Liver (tissue), 3 donors: ENCODE measurements at regions not wholly inside any gene's neighbourhood (a gene's known extent, or its start where the extent isn't known, plus 50 kb on each side); places are given as distances from the start of the nearest gene placed in this dataset.

Source experiments
- EGR1 ChIP-seq, 2 donors: IDR thresholded peaks; 2 replicates each; pipeline ENCODE4 v1.6.1; 2016 to 2018; ENCODE audit warnings: antibody characterized with exemption in 2 of 2, low read depth in 2 of 2
- JUND ChIP-seq, 2 donors: IDR thresholded peaks; 2 replicates each; pipeline ENCODE4 v1.6.1; 2016; ENCODE audit warnings: antibody characterized with exemption in 2 of 2
- RXRA ChIP-seq, 2 donors: IDR thresholded peaks; 2 replicates each; pipeline ENCODE4 v1.6.1; 2017 to 2018; ENCODE audit warnings: antibody characterized with exemption in 2 of 2, mild to moderate bottlenecking in 1 of 2
- SP1 ChIP-seq: IDR thresholded peaks from 2 replicates; pipeline ENCODE4 v1.6.1; 2018; ENCODE audit warnings: antibody characterized with exemption, mild to moderate bottlenecking
- TAF1 ChIP-seq: conservative IDR thresholded peaks from 2 replicates; pipeline ENCODE4 v1.6.1; 2016; ENCODE audit warnings: antibody characterized with exemption, mild to moderate bottlenecking
- YY1 ChIP-seq: IDR thresholded peaks from 2 replicates; pipeline ENCODE4 v1.6.1; 2016; ENCODE audit warnings: antibody characterized with exemption, mild to moderate bottlenecking
- ZBTB33 ChIP-seq: IDR thresholded peaks from 2 replicates; pipeline ENCODE4 v1.6.1; 2016; ENCODE audit warnings: antibody characterized with exemption
- TF ChIP-seq, protein P1 (sequence below): fragments of 150-350 bp; IDR thresholded peaks from 2 replicates; pipeline ENCODE4 v1.5.1; 2017; ENCODE audit warnings: improper control_type of control experiment, low read depth, low read length; ENCODE audit not compliant: missing input control
- TF ChIP-seq, protein P2 (sequence below): IDR thresholded peaks from 2 replicates; pipeline ENCODE4 v1.6.1; 2016; ENCODE audit warnings: antibody characterized with exemption
- TF ChIP-seq, protein P3 (sequence below): IDR thresholded peaks from 2 replicates; pipeline ENCODE4 v1.6.1; 2016; ENCODE audit warnings: antibody characterized with exemption
- donor health status: healthy.
- donor health status: healthy.

DNA sequence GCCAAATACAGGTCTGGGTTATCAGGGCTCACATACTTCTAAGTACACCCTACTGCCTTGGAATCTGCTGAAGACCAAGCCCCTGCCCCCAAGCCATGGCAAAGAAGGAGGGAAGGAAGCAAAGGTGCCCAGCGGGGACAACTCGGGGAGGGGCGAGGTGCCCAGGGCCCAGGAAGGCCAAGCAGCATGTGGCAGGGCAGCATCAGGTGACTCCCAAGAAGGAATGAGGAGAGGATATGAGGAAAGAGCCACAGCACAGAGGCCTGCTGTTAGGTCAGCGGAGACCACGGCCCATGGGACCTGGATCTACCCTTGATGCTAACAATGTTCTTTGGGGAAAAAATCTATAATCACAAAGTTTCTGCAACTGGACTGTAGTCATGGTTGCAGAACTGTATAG lies 142.6 kb upstream of the CRHR1 start:
- TF ChIP-seq, protein P1, sequence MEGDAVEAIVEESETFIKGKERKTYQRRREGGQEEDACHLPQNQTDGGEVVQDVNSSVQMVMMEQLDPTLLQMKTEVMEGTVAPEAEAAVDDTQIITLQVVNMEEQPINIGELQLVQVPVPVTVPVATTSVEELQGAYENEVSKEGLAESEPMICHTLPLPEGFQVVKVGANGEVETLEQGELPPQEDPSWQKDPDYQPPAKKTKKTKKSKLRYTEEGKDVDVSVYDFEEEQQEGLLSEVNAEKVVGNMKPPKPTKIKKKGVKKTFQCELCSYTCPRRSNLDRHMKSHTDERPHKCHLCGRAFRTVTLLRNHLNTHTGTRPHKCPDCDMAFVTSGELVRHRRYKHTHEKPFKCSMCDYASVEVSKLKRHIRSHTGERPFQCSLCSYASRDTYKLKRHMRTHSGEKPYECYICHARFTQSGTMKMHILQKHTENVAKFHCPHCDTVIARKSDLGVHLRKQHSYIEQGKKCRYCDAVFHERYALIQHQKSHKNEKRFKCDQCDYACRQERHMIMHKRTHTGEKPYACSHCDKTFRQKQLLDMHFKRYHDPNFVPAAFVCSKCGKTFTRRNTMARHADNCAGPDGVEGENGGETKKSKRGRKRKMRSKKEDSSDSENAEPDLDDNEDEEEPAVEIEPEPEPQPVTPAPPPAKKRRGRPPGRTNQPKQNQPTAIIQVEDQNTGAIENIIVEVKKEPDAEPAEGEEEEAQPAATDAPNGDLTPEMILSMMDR: no peak
- TF ChIP-seq SP1 (no peak), EGR1 (IDR thresholded peaks at IDR 0.05; ENCODE audit: low read depth in 2 of 2) (no peak), ZBTB33 (no peak), RXRA (IDR thresholded peaks at IDR 0.05) (no peak), TAF1 (no peak), JUND (IDR thresholded peaks at IDR 0.05) (no peak), YY1 (no peak)
- TF ChIP-seq, protein P2, sequence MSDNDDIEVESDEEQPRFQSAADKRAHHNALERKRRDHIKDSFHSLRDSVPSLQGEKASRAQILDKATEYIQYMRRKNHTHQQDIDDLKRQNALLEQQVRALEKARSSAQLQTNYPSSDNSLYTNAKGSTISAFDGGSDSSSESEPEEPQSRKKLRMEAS: no peak
- TF ChIP-seq, protein P3, sequence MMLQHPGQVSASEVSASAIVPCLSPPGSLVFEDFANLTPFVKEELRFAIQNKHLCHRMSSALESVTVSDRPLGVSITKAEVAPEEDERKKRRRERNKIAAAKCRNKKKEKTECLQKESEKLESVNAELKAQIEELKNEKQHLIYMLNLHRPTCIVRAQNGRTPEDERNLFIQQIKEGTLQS: no peak
